ENCODE measurements at regions not wholly inside any gene's neighbourhood (a gene's known extent, or its start where the extent isn't known, plus 50 kb on each side); places are given as distances from the start of the nearest gene placed in this dataset.
"Not testable (repeated sequence)": the region's sequence is repeated elsewhere in the genome, so short reads cannot be mapped to it uniquely, and the experiment has no call there.

DNA sequence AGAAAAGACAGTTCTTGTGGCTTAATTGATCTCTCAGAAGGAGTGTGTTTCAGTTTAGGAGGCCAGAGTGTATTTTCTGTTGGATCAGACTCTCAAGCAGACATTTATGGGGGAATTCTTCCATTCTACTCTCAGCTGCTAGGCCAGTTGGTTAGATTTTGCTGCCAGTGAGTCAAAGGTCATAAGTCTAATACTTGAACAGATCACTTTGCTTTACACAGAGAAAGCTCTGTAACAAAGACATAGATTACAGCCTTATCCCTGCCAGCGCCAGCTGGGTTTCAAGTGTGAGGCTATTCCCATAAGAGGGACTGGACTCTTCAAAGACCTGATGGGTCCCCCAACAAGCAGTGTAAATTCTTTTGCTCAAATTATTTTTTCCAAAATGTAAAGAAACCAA, 145.6 kb upstream of the SEMA3C start:
- no peak for DNase-seq (ENCODE audit: low read depth in 2 of 2)

DNA sequence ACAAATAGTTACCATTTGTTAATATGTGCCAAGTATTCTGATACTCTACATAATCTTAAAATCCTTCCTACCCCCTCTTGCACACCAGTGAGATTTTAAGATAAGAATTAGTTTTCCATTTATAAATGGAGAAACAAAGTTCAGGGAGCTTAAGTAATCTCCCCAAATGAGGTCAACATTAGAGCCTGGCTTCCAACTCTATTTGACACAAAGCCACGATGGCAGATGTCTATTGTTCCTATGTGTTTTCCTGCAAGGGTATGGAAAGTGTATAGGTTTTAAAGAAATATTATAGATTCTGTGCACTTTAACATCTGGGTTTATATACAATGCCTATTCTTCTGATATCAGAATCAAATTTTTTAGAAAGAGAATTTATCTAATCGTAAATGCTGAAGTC, 143.9 kb upstream of the SEMA3C start:
- DNase-seq (ENCODE audit: low read depth in 2 of 2): no peak

DNA sequence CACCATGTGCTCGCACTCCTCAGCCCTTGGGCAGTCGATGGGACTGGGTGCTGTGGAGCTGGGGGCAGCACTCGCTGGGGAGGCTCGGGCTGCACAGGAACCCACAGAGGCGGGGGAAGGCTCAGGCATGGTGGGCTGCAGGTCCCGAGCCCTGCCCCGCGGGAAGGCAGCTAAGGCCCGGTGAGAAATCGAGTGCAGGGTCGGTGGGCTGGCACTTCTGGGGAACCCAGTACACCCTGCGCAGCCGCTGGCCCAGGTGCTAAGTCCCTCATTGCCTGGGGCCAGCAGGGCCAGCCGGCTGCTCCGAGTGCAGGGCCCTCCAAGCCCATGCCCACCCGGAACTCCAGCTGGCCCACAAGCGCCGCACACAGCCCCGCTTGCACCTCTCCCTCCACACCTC, 138.6 kb upstream of the SEMA3C start:
- not testable (repeated sequence) for DNase-seq (ENCODE audit: low read depth in 2 of 2)

GRCh38 chr7:81053623-81054022, 134.8 kb upstream of the SEMA3C start:
- no peak for DNase-seq (ENCODE audit: low read depth in 2 of 2)

DNA sequence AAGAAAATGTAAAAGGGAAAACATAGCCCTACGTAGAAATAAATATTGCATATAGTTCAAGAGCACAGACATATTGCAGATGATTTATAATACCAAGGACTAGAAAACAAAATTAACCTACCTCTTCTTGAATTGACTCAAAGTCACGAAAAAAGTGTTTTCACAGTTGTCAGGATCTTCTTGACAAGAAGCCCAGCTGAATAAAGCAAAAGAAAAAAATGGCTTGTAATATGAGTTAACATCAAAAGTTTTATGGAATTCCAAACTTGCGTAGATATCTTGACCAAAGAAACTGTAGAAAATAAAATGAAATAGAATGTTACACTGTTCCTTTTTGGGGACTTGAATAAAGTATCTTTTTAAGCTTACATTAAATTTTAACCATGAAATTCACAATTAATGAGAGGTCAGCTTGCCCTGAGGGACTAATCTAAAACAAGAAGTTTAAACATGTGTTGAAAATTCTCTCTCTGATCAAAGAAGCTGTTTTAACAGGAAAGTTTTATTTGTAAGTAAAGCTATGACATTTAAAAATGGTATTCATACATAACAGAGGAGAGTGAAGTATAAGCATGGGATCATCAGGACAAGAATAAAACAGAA, 133.1 kb upstream of the SEMA3C start:
- DNase-seq (ENCODE audit: low read depth in 2 of 2): no peak

DNA sequence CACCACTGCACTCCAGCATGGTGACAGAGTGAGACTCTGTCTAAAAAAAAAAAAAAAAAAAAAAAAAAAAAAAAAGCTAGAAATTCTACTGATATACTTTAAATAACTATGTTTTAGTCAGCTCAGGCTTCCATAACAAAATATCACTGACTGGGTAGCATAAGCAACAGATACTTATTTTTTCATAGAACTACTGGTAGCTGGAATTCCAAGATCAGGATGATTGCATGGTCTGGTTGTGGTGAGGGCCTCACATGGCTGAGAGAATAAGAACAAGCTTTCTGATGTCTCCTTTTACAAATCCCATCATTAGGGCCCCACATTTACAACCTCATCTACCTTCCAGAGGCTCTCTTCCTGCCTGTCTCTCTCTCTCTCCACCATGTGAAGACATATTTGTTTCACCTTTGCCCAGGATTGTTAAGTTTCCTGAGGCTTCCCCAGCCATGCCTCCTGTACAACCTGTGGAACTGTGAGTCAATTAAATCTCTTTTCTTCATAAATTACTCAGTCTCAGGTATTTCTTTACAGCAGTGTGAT, 126.7 kb upstream of the SEMA3C start:
- no peak for DNase-seq (ENCODE audit: low read depth in 2 of 2)

DNA sequence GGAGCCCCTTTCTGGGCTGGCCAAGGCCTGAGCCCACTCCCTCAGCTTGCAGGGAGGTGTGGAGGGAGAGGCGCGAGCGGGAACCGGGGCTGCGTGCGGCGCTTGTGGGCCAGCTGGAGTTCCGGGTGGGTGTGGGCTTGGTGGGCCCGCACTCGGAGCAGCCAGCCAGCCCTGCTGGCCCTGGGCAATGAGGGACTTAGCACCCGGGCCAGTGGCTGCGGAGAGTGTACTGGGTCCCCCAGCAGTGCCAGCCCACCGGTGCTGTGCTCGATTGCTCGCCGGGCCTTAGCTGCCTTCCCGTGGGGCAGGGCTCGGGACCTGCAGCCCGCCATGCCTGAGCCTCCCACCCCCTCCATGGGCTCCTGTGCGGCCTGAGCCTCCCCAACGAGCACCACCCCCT, 123.8 kb upstream of the SEMA3C start:
- not testable (repeated sequence) for DNase-seq (ENCODE audit: low read depth in 2 of 2)

GRCh38 chr7:81040496-81040895, 121.6 kb upstream of the SEMA3C start:
- no peak for DNase-seq (ENCODE audit: low read depth in 2 of 2)

DNA sequence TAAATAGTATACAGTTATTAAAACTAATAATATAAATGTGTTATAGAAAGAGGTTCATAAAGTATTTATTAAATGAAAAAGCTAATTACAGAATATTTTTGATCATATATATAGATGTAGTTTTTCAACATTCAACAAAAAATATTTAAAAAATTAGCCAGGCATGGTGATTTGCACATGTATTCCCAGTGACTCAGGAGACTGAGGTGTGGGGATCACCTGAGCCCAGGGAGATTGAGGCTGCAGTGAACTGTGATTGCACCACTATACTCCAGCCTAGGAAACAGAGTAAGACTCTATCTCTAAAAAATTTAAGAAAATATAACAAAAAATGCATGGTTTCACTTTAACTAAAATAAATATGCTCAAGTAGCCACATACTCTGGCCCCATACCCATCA, 118.0 kb upstream of the SEMA3C start:
- no peak for DNase-seq (ENCODE audit: low read depth in 2 of 2)

DNA sequence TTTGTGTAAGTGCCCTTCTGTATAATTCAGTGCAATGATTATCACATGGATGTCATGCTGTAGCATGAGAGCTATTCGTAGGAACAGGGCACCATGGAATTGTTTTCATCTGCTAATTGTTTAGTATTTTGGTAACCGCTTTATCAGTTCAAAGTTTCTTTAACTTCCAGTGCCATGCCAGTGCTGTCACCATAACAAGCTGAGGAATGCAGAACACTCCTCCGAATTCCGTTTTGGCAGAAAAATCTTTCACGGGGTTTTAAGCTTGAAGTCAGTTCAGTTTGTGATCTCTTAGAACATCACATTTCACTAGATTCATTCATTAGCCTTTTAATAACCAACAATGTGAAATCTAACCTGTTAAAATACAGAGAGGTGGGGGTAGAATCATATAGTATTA, 117.2 kb upstream of the SEMA3C start:
- no peak for DNase-seq (ENCODE audit: low read depth in 2 of 2)

GRCh38 chr7:81031996-81032395, 113.1 kb upstream of the SEMA3C start:
- no peak for DNase-seq (ENCODE audit: low read depth in 2 of 2)

DNA sequence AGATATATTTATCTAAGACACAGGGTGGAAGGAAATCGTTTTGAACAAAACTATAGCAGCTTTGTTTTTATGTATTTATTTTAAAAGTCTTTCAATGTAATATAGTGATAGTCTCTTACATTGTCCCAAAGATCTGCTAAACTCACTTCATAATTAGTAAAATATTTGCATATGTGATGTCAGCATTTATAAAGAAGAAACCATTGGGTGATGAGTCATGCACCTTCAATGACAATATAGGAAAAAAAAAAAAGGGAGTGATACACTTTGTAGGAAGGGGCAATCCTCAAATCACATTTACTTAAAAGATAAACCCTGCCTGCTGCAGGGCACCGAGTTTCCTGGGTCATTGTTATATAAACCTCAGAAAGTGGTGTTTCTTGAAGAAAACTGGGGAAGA, 112.4 kb upstream of the SEMA3C start:
- DNase-seq (ENCODE audit: low read depth in 2 of 2): no peak

- no peak for DNase-seq (ENCODE audit: low read depth in 2 of 2)
These were observed 111.6 kb upstream of the SEMA3C start for GRCh38 chr7:81030472-81030871.

- DNase-seq (ENCODE audit: low read depth in 2 of 2): no peak
These were observed 110.7 kb upstream of the SEMA3C start for GRCh38 chr7:81029511-81029910.

DNA sequence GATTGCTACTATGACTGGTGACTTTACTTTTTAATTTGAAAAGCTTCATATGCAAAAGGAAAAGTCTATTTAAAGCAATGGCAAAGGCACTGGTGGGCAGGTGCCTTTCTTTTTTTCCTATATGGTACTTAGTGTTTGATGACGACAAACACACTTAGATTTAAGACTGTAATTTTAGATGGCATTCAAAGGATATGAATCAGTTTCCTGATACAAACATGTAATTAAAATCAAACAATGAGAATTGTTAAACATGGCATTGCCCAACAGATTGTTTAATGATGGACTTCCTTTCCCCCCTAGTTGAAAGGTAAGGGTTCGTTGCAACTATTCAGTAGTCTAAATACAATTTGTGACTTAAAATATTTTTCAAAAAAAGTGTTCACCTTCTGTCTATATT, 106.5 kb upstream of the SEMA3C start:
- DNase-seq (ENCODE audit: low read depth in 2 of 2): no peak

GRCh38 chr7:81014908-81015307, 96.1 kb upstream of the SEMA3C start:
- no peak for DNase-seq (ENCODE audit: low read depth in 2 of 2)

GRCh38 chr7:81014266-81014665, 95.4 kb upstream of the SEMA3C start:
- no peak for DNase-seq (ENCODE audit: low read depth in 2 of 2)

DNA sequence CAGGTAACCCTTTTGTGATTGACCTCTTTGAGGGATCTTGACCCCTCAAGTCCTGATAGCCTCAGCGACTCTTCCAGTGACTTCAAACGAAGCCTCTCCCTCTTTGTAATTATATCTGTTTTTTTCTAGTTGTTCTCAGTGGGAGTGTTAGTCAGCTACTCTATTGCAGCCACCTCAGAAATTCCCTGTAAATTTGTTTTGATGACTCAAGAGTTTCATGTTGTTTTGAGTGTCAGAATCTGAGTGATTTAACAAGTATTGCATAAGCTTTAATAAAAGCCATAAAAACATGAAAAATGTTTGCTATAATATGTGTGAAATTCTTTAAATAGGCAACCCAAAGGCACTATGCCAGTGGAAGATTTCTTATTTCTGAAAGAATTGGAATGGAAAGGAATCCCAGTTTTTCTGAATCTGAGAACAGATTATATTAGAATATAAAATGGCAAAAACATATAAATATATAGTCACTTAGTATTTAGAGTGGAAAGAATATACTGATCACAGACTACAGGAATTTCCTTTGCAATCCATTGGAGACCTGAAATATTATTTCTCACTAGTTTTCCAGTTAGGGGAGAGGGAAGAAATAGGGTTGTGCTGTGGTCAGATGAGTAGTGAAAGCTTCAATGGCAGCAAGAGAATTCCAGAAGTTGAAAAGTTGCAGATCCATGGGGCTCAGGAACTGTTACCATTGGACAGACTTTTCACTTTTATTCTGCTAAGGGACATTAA, 94.4 kb upstream of the SEMA3C start:
- no peak for DNase-seq (ENCODE audit: low read depth in 2 of 2)

DNA sequence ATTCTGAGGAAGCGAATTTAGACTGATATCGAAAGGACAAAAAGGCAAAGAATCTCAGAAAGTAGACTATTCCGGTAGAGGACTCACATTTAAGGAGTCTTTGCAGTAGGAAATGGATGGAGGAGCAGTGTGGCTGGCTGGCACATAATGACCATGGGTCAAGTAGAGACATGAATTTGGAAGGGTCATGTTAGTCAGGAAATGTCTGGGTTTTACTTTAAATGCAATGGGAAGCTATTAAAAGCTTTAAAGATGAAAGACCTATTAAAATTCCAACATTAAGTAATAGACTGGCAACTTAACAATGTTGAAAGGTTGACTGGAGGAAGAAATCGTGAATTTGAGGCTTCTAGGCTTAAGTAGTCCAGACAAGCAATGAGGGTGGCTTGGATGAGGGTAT, 90.0 kb upstream of the SEMA3C start:
- no peak for DNase-seq (ENCODE audit: low read depth in 2 of 2)

- no peak for DNase-seq (ENCODE audit: low read depth in 2 of 2)
These were observed 88.2 kb upstream of the SEMA3C start for GRCh38 chr7:81007051-81007450.

DNA sequence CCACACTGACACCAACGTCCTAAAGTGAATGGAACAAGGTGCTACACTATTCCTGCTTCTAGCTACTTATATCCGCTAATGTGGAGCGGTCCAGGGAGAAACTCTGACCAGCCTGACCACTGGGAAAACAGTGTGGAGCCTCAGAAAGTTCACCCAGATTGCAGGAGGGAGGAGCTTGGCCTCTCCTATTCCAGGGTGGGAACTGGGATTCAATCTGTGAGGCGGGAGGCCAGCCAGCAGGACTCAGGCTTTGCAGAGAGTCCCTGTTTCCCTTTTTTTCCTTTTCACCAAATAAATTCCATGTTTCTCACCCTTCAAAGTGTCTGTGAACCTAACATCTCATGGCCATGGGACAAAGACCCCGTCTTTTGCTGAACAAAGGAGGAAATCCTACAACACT, 86.4 kb upstream of the SEMA3C start:
- no peak for DNase-seq (ENCODE audit: low read depth in 2 of 2)

DNA sequence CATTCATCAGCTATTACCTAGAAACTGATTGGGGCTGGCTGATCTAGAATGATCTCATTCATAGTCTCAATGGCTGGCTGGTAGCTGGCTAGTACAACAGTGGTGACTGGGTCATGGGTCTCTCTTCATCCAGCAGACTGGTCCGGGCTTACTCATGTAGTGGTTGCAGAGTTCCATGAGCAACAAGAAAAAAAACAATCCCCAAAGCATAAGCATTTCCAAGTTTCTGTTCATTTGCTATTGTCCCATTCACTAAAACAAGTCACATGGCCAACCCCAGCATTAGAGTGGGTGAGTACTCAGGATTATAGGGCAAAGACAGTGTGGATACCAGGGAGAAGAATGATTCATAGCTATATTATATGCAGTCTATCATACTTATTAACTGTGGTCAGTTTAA, 85.2 kb upstream of the SEMA3C start:
- DNase-seq (ENCODE audit: low read depth in 2 of 2): no peak

DNA sequence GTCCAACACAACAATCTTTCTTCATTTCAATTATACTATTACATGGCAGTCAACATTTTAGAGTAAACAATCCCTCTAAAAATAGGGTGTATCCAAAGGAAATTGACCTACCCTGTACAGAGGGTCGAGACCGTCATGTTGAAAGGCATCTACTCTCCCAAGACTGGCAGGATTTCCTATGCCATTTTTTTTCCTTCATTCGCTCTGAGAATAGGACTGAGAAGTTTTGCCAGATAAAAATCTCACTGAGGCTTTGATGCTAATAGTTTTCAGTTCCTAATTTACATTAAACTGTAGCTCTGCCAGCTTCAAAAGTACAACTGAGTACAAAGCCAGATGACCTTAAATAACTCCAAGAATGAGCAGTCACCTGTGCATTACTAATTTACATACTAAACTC, 84.5 kb upstream of the SEMA3C start:
- DNase-seq (ENCODE audit: low read depth in 2 of 2): no peak

Data from dermis microvascular lymphatic vessel endothelial cell (primary cell).